ENCODE measurements at regions not wholly inside any gene's neighbourhood (a gene's known extent, or its start where the extent isn't known, plus 50 kb on each side); places are given as distances from the start of the nearest gene placed in this dataset.

DNA sequence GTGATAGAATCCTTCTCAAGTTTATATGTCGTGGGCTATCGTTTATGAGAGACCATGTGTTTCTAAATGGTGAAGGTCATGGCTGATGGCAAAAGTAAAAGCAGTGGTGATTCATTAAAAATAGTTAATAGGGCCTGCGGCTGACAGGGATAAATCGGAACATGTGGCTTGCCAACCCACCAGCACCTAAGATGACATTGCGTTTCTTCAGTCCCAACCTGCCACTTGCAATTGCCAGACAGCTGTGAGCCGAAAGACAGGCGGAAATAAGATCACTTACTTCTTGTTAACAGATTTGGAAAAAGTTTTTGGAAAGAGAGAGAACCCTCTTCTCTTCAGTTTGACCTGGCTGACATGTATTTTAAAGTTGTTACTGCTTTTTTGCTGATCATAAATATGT, 131.5 kb upstream of the MPPED2 start:
- DNase-seq = no peak
- Mint-ChIP-seq H3K36me3 (ENCODE audit: insufficient read depth, unreplicated experiment) (no peaks in the 10 kb centered on the region), H3K27me3 (ENCODE audit: insufficient read depth, unreplicated experiment) (no peaks in the 10 kb centered on the region), H3K9me3 (ENCODE audit: unreplicated experiment) (no peaks in the 10 kb centered on the region), H3K4me3 (ENCODE audit: unreplicated experiment) (no peak overlapping the region), H3K4me1 (ENCODE audit: low read depth, unreplicated experiment) (no peaks in the 10 kb centered on the region), H3K27ac (ENCODE audit: unreplicated experiment) (no peak overlapping the region)
- TF ChIP-seq, protein P1, sequence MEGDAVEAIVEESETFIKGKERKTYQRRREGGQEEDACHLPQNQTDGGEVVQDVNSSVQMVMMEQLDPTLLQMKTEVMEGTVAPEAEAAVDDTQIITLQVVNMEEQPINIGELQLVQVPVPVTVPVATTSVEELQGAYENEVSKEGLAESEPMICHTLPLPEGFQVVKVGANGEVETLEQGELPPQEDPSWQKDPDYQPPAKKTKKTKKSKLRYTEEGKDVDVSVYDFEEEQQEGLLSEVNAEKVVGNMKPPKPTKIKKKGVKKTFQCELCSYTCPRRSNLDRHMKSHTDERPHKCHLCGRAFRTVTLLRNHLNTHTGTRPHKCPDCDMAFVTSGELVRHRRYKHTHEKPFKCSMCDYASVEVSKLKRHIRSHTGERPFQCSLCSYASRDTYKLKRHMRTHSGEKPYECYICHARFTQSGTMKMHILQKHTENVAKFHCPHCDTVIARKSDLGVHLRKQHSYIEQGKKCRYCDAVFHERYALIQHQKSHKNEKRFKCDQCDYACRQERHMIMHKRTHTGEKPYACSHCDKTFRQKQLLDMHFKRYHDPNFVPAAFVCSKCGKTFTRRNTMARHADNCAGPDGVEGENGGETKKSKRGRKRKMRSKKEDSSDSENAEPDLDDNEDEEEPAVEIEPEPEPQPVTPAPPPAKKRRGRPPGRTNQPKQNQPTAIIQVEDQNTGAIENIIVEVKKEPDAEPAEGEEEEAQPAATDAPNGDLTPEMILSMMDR (IDR thresholded peaks at IDR 0.05; ENCODE audit: insufficient read depth in 1 of 2, low read depth in 1 of 2, low read length in 1 of 2, severe bottlenecking in 1 of 2, unreplicated experiment in 1 of 2) = no peak
- intact Hi-C loops (cut with micrococcal nuclease; ENCODE audit: unreplicated experiment) = no loop called here
- no peaks in the 10 kb centered on the region for H3K27me3 ChIP-seq (replicated peaks; ENCODE audit: control insufficient read depth, insufficient read depth, low read length)
- BruUV-seq (replicated peaks) = no TSS peak
- CTCF ChIA-PET = no interaction called here
- POLR2A ChIA-PET = no interaction called here
- H3K4me1 ChIP-seq = no peaks in the 10 kb centered on the region
- no peaks in the 10 kb centered on the region; the same call in 1 of the 2 replicates for H3K9me3 ChIP-seq
- no peaks in the 10 kb centered on the region for H3K36me3 ChIP-seq (ENCODE audit: control insufficient read depth, insufficient read depth, low read length)
- no peak overlapping the region for H3K4me3 ChIP-seq (ENCODE audit: low read depth, low read length)

DNA sequence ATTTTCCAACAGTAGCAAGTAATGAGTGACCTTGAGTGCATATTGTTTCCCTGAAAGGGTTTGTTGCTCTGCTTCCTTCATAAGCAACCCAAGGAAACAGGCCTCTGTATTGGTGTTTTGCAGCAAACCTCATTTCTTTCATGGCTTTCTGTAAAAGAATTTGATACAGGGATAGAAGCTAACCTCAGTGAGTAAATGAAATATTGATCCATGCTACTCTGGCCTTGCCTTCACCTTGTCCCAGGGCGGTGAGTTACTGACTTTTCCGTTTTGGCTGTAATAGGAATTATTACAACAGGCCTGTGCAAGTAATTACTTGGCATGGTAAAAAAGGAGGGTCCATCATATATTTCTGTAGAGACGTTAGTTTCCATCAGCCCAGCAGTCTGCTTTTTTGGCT, 130.9 kb upstream of the MPPED2 start:
- CTCF ChIA-PET = no interaction called here
- H3K27me3 ChIP-seq (replicated peaks; ENCODE audit: control insufficient read depth, insufficient read depth, low read length) = no peaks in the 10 kb centered on the region

DNA sequence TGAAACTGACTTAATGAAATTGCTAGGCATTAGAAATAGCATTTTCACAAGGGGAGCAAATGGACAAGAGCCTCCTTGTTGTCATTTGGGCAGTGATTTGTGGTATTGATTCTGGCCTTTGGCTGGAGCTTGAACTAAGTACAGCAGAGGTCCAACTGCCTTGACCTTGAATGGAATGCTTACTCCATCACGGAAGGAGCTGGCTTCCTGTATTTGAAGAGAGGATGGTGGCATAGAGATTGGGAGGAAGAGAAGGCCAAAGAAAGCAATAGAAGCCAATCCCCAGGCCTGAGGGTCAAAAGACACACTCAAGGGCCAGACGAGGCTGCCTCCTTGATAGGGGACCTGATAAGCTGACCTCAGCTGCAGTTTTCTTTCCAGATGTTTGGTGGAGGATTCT, 126.6 kb upstream of the MPPED2 start:
- no peaks in the 10 kb centered on the region for H3K4me1 Mint-ChIP-seq (ENCODE audit: low read depth, unreplicated experiment)
- Histone ChIP-seq H3K36me3 (ENCODE audit: control insufficient read depth, insufficient read depth, low read length) (no peaks in the 10 kb centered on the region), H3K27me3 (replicated peaks; ENCODE audit: control insufficient read depth, insufficient read depth, low read length) (no peaks in the 10 kb centered on the region), H3K4me3 (ENCODE audit: low read depth, low read length) (no peak overlapping the region), H3K4me1 (no peaks in the 10 kb centered on the region), H3K9me3 (no peaks in the 10 kb centered on the region)
- no peak for DNase-seq
- no TSS peak for BruUV-seq (replicated peaks)
- ChIA-PET POLR2A (no interaction called here), CTCF (no interaction called here)
- no peaks in the 10 kb centered on the region for H3K36me3 Mint-ChIP-seq (ENCODE audit: insufficient read depth, unreplicated experiment)
- H3K4me3 Mint-ChIP-seq (ENCODE audit: unreplicated experiment) = no peak overlapping the region
- no peak overlapping the region for H3K27ac Mint-ChIP-seq (ENCODE audit: unreplicated experiment)
- no peaks in the 10 kb centered on the region for H3K9me3 Mint-ChIP-seq (ENCODE audit: unreplicated experiment)
- intact Hi-C loops (cut with micrococcal nuclease; ENCODE audit: unreplicated experiment) = no loop called here
- no peaks in the 10 kb centered on the region for H3K27me3 Mint-ChIP-seq (ENCODE audit: insufficient read depth, unreplicated experiment)
- TF ChIP-seq, protein P1 (IDR thresholded peaks at IDR 0.05; ENCODE audit: insufficient read depth in 1 of 2, low read depth in 1 of 2, low read length in 1 of 2, severe bottlenecking in 1 of 2, unreplicated experiment in 1 of 2) = no peak

More for the DNA sequence above, 130.9 kb upstream of the MPPED2 start:
- BruUV-seq (replicated peaks) = no TSS peak
- no peaks in the 10 kb centered on the region for H3K4me1 ChIP-seq
- Mint-ChIP-seq H3K36me3 (ENCODE audit: insufficient read depth, unreplicated experiment) (no peaks in the 10 kb centered on the region), H3K27me3 (ENCODE audit: insufficient read depth, unreplicated experiment) (no peaks in the 10 kb centered on the region), H3K27ac (ENCODE audit: unreplicated experiment) (no peak overlapping the region), H3K4me3 (ENCODE audit: unreplicated experiment) (no peak overlapping the region), H3K9me3 (ENCODE audit: unreplicated experiment) (no peaks in the 10 kb centered on the region), H3K4me1 (ENCODE audit: low read depth, unreplicated experiment) (no peaks in the 10 kb centered on the region)
- intact Hi-C loops (cut with micrococcal nuclease; ENCODE audit: unreplicated experiment) = no loop called here
- H3K36me3 ChIP-seq (ENCODE audit: control insufficient read depth, insufficient read depth, low read length) = no peaks in the 10 kb centered on the region
- H3K4me3 ChIP-seq (ENCODE audit: low read depth, low read length) = no peak overlapping the region
- DNase-seq = no peak
- no peaks in the 10 kb centered on the region; the same call in 1 of the 2 replicates for H3K9me3 ChIP-seq
- POLR2A ChIA-PET = no interaction called here
- TF ChIP-seq, protein P1 (IDR thresholded peaks at IDR 0.05; ENCODE audit: insufficient read depth in 1 of 2, low read depth in 1 of 2, low read length in 1 of 2, severe bottlenecking in 1 of 2, unreplicated experiment in 1 of 2) = no peak

Data from Caco-2 (cell line).